ENCODE measurements at regions not wholly inside any gene's neighbourhood (a gene's known extent, or its start where the extent isn't known, plus 50 kb on each side); places are given as distances from the start of the nearest gene placed in this dataset.
"Not testable (repeated sequence)": the region's sequence is repeated elsewhere in the genome, so short reads cannot be mapped to it uniquely, and the experiment has no call there.

- DNase-seq: no peak
Observed at GRCh38 chr22:42217752-42218280, 52.6 kb downstream of the TCF20 start.

- DNase-seq: no peak
Observed at GRCh38 chr22:42217019-42217751, 53.3 kb downstream of the TCF20 start.

GRCh38 chr22:42214633-42215415 is 55.6 kb downstream of the TCF20 start:
- no peak for DNase-seq

GRCh38 chr22:42208362-42208761 is 62.1 kb downstream of the TCF20 start:
- DNase-seq: no peak

- DNase-seq: no peak
Observed at GRCh38 chr22:42207918-42208317, 62.5 kb downstream of the TCF20 start.

- DNase-seq: no peak
Observed at GRCh38 chr22:42203609-42204008, 66.8 kb downstream of the TCF20 start.

- DNase-seq: no peak
Observed at GRCh38 chr22:42202669-42203068, 67.8 kb downstream of the TCF20 start.

GRCh38 chr22:42202048-42202447 is 68.4 kb downstream of the TCF20 start:
- DNase-seq: no peak

- DNase-seq: no peak
Observed at GRCh38 chr22:42199025-42199424, 68.4 kb upstream of the CYP2D6 start.

GRCh38 chr22:42198226-42198625 is 67.6 kb upstream of the CYP2D6 start:
- no peak for DNase-seq

- DNase-seq: no peak
Observed at GRCh38 chr22:42196454-42196853, 65.8 kb upstream of the CYP2D6 start.

- DNase-seq: no peak
Observed at GRCh38 chr22:42194953-42195352, 64.3 kb upstream of the CYP2D6 start.

GRCh38 chr22:42194104-42194851 is 63.7 kb upstream of the CYP2D6 start:
- no peak for DNase-seq

GRCh38 chr22:42192547-42192946 is 61.9 kb upstream of the CYP2D6 start:
- no peak for DNase-seq

- DNase-seq: no peak
Observed at GRCh38 chr22:42190274-42190673, 59.7 kb upstream of the CYP2D6 start.

- DNase-seq: no peak
Observed at GRCh38 chr22:42189761-42190160, 59.2 kb upstream of the CYP2D6 start.

- no peak for DNase-seq
Observed at GRCh38 chr22:42188808-42189447, 58.3 kb upstream of the CYP2D6 start.

GRCh38 chr22:42187646-42188045 is 57.0 kb upstream of the CYP2D6 start:
- DNase-seq: no peak

GRCh38 chr22:42185915-42186439 is 55.4 kb upstream of the CYP2D6 start:
- DNase-seq: no peak

GRCh38 chr22:42184852-42185251 is 54.2 kb upstream of the CYP2D6 start:
- no peak for DNase-seq

GRCh38 chr22:42183461-42184059 is 53.0 kb upstream of the CYP2D6 start:
- not testable (repeated sequence) for DNase-seq

- DNase-seq: peak in 1 of 2 experiments; percentile 64
Observed at GRCh38 chr22:42180349-42180842, 49.8 kb upstream of the CYP2D6 start.
